H9 (cell line): ENCODE measurements at regions not wholly inside any gene's neighbourhood (a gene's known extent, or its start where the extent isn't known, plus 50 kb on each side); places are given as distances from the start of the nearest gene placed in this dataset.

Experiments
- DNase-seq: peaks from one replicate; pipeline ENCODE4 v3.0.0-alpha.2; 2017
- H2AFZ ChIP-seq: one replicate; pipeline ENCODE4 v1.6.1; 2013; ENCODE audit warnings: mild to moderate bottlenecking, low read length, control low read depth, moderate library complexity
- H2AK5ac ChIP-seq: 2 replicates; pipeline ENCODE4 v1.6.1; 2013; ENCODE audit warnings: low read length, control low read depth, mixed read lengths; ENCODE audit not compliant: insufficient read length
- H2BK120ac ChIP-seq: one replicate; pipeline ENCODE4 v1.6.1; 2013; ENCODE audit warnings: low read depth, mild to moderate bottlenecking, low read length, control low read depth, inconsistent platforms; ENCODE audit not compliant: poor library complexity, severe bottlenecking
- H2BK12ac ChIP-seq: 2 replicates; pipeline ENCODE4 v1.6.1; 2013; ENCODE audit warnings: low read length, control low read depth, mixed read lengths, low read depth; ENCODE audit not compliant: insufficient read length
- H2BK15ac ChIP-seq: 2 replicates; pipeline ENCODE4 v1.6.1; 2013; ENCODE audit warnings: low read depth, low read length, control low read depth
- H2BK20ac ChIP-seq: one replicate; pipeline ENCODE4 v1.6.1; 2013; ENCODE audit warnings: low read depth, mild to moderate bottlenecking, low read length, control low read depth, inconsistent platforms; ENCODE audit not compliant: poor library complexity, severe bottlenecking
- H2BK5ac ChIP-seq: 2 replicates; pipeline ENCODE4 v1.6.1; 2013; ENCODE audit warnings: low read length, control low read depth, mixed read lengths; ENCODE audit not compliant: insufficient read length
- H3K14ac ChIP-seq: 2 replicates; pipeline ENCODE4 v1.6.1; 2013; ENCODE audit warnings: low read length, control low read depth; ENCODE audit not compliant: insufficient read depth
- H3K18ac ChIP-seq: 2 replicates; pipeline ENCODE4 v1.6.1; 2013; ENCODE audit warnings: low read depth, mild to moderate bottlenecking, mixed read lengths, low read length, control low read depth; ENCODE audit not compliant: insufficient read length
- H3K23ac ChIP-seq: 2 replicates; pipeline ENCODE4 v1.6.1; 2013; ENCODE audit warnings: low read length, control low read depth, mixed read lengths, low read depth; ENCODE audit not compliant: insufficient read length
- H3K23me2 ChIP-seq: 2 replicates; pipeline ENCODE4 v1.6.1; 2013; ENCODE audit warnings: low read depth, mild to moderate bottlenecking, mixed read lengths, low read length, control low read depth; ENCODE audit not compliant: insufficient read length, poor library complexity, severe bottlenecking
- H3K27ac ChIP-seq: 2 replicates; pipeline ENCODE4 v1.5.1; 2013; ENCODE audit warnings: low read length, control low read depth, mixed read lengths, low read depth; ENCODE audit not compliant: insufficient read length
- H3K27me3 ChIP-seq: 2 replicates; pipeline ENCODE4 v1.6.1; 2013; ENCODE audit warnings: low read length, control low read depth, inconsistent platforms; ENCODE audit not compliant: insufficient read depth
- H3K4ac ChIP-seq: 2 replicates; pipeline ENCODE4 v1.6.1; 2013; ENCODE audit warnings: low read depth, mild to moderate bottlenecking, control low read depth, inconsistent platforms, low read length, moderate library complexity
- H3K4me1 ChIP-seq: 2 replicates; pipeline ENCODE4 v1.6.1; 2013; ENCODE audit warnings: low read length, control low read depth, inconsistent platforms; ENCODE audit not compliant: insufficient read depth
- H3K4me2 ChIP-seq: 2 replicates; pipeline ENCODE4 v1.6.1; 2013; ENCODE audit warnings: low read length, control low read depth, mixed read lengths; ENCODE audit not compliant: insufficient read length, insufficient read depth
- H3K56ac ChIP-seq: 2 replicates; pipeline ENCODE4 v1.6.1; 2013; ENCODE audit warnings: low read depth, mild to moderate bottlenecking, mixed read lengths, low read length, control low read depth; ENCODE audit not compliant: insufficient read length
- H3K79me1 ChIP-seq: 2 replicates; pipeline ENCODE4 v1.6.1; 2013; ENCODE audit warnings: low read depth, mild to moderate bottlenecking, moderate library complexity, low read length, control low read depth, inconsistent platforms; ENCODE audit not compliant: insufficient read depth, poor library complexity, severe bottlenecking
- H3K79me2 ChIP-seq: 2 replicates; pipeline ENCODE4 v1.6.1; 2013; ENCODE audit warnings: low read length, control low read depth, inconsistent platforms; ENCODE audit not compliant: insufficient read depth
- H3K9ac ChIP-seq: 2 replicates; pipeline ENCODE4 v1.6.1; 2013; ENCODE audit warnings: low read length, control low read depth, mixed read lengths; ENCODE audit not compliant: insufficient read length; ENCODE audit errors: extremely low read depth
- H3K9me3 ChIP-seq: one replicate; pipeline ENCODE4 v1.6.1; 2013; ENCODE audit warnings: low read depth, low read length, inconsistent platforms; ENCODE audit not compliant: control insufficient read depth
- H3T11ph ChIP-seq: one replicate; pipeline ENCODE4 v1.6.1; 2013; ENCODE audit warnings: mild to moderate bottlenecking, low read length, control low read depth, inconsistent platforms
- H4K20me1 ChIP-seq: one replicate; pipeline ENCODE4 v1.6.1; 2013; ENCODE audit not compliant: control insufficient read depth, insufficient read length, insufficient read depth
- H4K5ac ChIP-seq: 2 replicates; pipeline ENCODE4 v1.6.1; 2013; ENCODE audit warnings: low read depth, mild to moderate bottlenecking, mixed read lengths, low read length, control low read depth; ENCODE audit not compliant: insufficient read length
- H4K8ac ChIP-seq: replicated peaks from 2 replicates; pipeline ENCODE4 v1.6.1; 2013; ENCODE audit warnings: low read length, control low read depth, mixed read lengths, low read depth; ENCODE audit not compliant: insufficient read length
- H4K91ac ChIP-seq: 2 replicates; pipeline ENCODE4 v1.6.1; 2013; ENCODE audit warnings: low read depth, mild to moderate bottlenecking, moderate library complexity, mixed read lengths, low read length, control low read depth; ENCODE audit not compliant: insufficient read length
- H3K27ac Mint-ChIP-seq, 3 experiments: 2 replicates in 2 of 3; 3 replicates in 1 of 3; pipeline ENCODE4 v1.8.0; 2020 to 2021; ENCODE audit warnings: mixed read lengths in 3 of 3, mild to moderate bottlenecking in 1 of 3, moderate library complexity in 1 of 3
- H3K27me3 Mint-ChIP-seq: 2 replicates; pipeline ENCODE4 v1.8.0; 2021; ENCODE audit warnings: low read depth, mild to moderate bottlenecking, moderate library complexity, mixed read lengths
- H3K36me3 Mint-ChIP-seq, 3 experiments: 2 replicates in 2 of 3; 3 replicates in 1 of 3; pipeline ENCODE4 v1.8.0; 2020 to 2021; ENCODE audit warnings: low read depth in 3 of 3, mixed read lengths in 3 of 3; ENCODE audit not compliant: insufficient read depth in 1 of 3
- H3K4me1 Mint-ChIP-seq, 2 experiments: 2 replicates each; pipeline ENCODE4 v1.8.0; 2020; ENCODE audit warnings: mixed read lengths in 2 of 2
- H3K4me3 Mint-ChIP-seq, 2 experiments: 2 replicates in 1 of 2; 3 replicates in 1 of 2; pipeline ENCODE4 v1.8.0; 2020 to 2021; ENCODE audit warnings: mild to moderate bottlenecking in 2 of 2, mixed read lengths in 2 of 2, moderate library complexity in 1 of 2
- H3K9me3 Mint-ChIP-seq, 2 experiments: 2 replicates in 1 of 2; 3 replicates in 1 of 2; pipeline ENCODE4 v1.8.0; 2020; ENCODE audit warnings: mild to moderate bottlenecking in 2 of 2, mixed read lengths in 2 of 2, moderate library complexity in 1 of 2
- CTCF ChIP-seq: fragments of 200-600 bp; sonication (generic); conservative IDR thresholded peaks from 3 replicates; pipeline ENCODE4 v1.8.0; 2021; ENCODE audit warnings: antibody characterized with exemption, mild to moderate bottlenecking
- WGBS: extraction: QIAGEN DNeasy Blood & Tissue Kit; methylation state at CpG from one replicate; pipeline ENCODE4 v1.1.7; 2013; ENCODE audit warnings: missing lambda C conversion rate, low lambda C conversion rate, mixed read lengths; ENCODE audit not compliant: insufficient read length; ENCODE audit errors: extremely low coverage; 5-methylcytosine and 5-hydroxymethylcytosine counted together

- Histone ChIP-seq H3K27me3 (no peaks in the 10 kb centered on the region), H2AK5ac (no peak overlapping the region), H2BK15ac (no peak overlapping the region), H3K4me2 (no peak overlapping the region), H3K79me2 (no peaks in the 10 kb centered on the region), H3K9ac (no peak overlapping the region), H3K79me1 (no peaks in the 10 kb centered on the region), H3T11ph (no peak overlapping the region), H2BK12ac (no peak overlapping the region), H4K8ac (no peak overlapping the region), H2AFZ (no peak overlapping the region), H4K20me1 (no peaks in the 10 kb centered on the region), H3K23ac (no peak overlapping the region), H2BK5ac (no peak overlapping the region), H3K27ac (no peak overlapping the region), H2BK120ac (no peak overlapping the region), H4K91ac (no peak overlapping the region), H3K9me3 (no peaks in the 10 kb centered on the region), H3K14ac (no peak overlapping the region), H3K56ac (no peak overlapping the region), H4K5ac (no peak overlapping the region), H3K18ac (no peak overlapping the region), H3K4ac (no peak overlapping the region), H3K23me2 (no peaks in the 10 kb centered on the region), H2BK20ac (no peak overlapping the region), H3K4me1 (no peaks in the 10 kb centered on the region)
- DNase-seq = no peak
- Mint-ChIP-seq H3K27ac (no peak overlapping the region), H3K4me1 (no peaks in the 10 kb centered on the region), H3K9me3 (peaks cover 29 to 38% of the 10 kb centered on the region in 2 experiments), H3K4me3 (no peak overlapping the region), H3K36me3 (peaks cover 16 to 24% (median 23%) of the 10 kb centered on the region in 3 experiments; a peak in 6 of 7 replicates), H3K27me3 (peaks cover 2% of the 10 kb centered on the region; the same call in 1 of the 2 replicates)
- no CpG with 5 or more reads among the region's 1 CpG for WGBS
- TF ChIP-seq CTCF = no peak
Measured at GRCh38 chr2:190138032-190138431, 75.5 kb upstream of the MSTN start.
